H9 (cell line): ENCODE measurements at regions not wholly inside any gene's neighbourhood (a gene's known extent, or its start where the extent isn't known, plus 50 kb on each side); places are given as distances from the start of the nearest gene placed in this dataset.

Source experiments
- DNase-seq: peaks from one replicate; pipeline ENCODE4 v3.0.0-alpha.2; 2017
- H2AFZ ChIP-seq: one replicate; pipeline ENCODE4 v1.6.1; 2013; ENCODE audit warnings: mild to moderate bottlenecking, low read length, control low read depth, moderate library complexity
- H2AK5ac ChIP-seq: 2 replicates; pipeline ENCODE4 v1.6.1; 2013; ENCODE audit warnings: low read length, control low read depth, mixed read lengths; ENCODE audit not compliant: insufficient read length
- H2BK120ac ChIP-seq: one replicate; pipeline ENCODE4 v1.6.1; 2013; ENCODE audit warnings: low read depth, mild to moderate bottlenecking, low read length, control low read depth, inconsistent platforms; ENCODE audit not compliant: poor library complexity, severe bottlenecking
- H2BK12ac ChIP-seq: 2 replicates; pipeline ENCODE4 v1.6.1; 2013; ENCODE audit warnings: low read length, control low read depth, mixed read lengths, low read depth; ENCODE audit not compliant: insufficient read length
- H2BK15ac ChIP-seq: 2 replicates; pipeline ENCODE4 v1.6.1; 2013; ENCODE audit warnings: low read depth, low read length, control low read depth
- H2BK20ac ChIP-seq: one replicate; pipeline ENCODE4 v1.6.1; 2013; ENCODE audit warnings: low read depth, mild to moderate bottlenecking, low read length, control low read depth, inconsistent platforms; ENCODE audit not compliant: poor library complexity, severe bottlenecking
- H2BK5ac ChIP-seq: 2 replicates; pipeline ENCODE4 v1.6.1; 2013; ENCODE audit warnings: low read length, control low read depth, mixed read lengths; ENCODE audit not compliant: insufficient read length
- H3K14ac ChIP-seq: 2 replicates; pipeline ENCODE4 v1.6.1; 2013; ENCODE audit warnings: low read length, control low read depth; ENCODE audit not compliant: insufficient read depth
- H3K18ac ChIP-seq: 2 replicates; pipeline ENCODE4 v1.6.1; 2013; ENCODE audit warnings: low read depth, mild to moderate bottlenecking, mixed read lengths, low read length, control low read depth; ENCODE audit not compliant: insufficient read length
- H3K23ac ChIP-seq: 2 replicates; pipeline ENCODE4 v1.6.1; 2013; ENCODE audit warnings: low read length, control low read depth, mixed read lengths, low read depth; ENCODE audit not compliant: insufficient read length
- H3K23me2 ChIP-seq: 2 replicates; pipeline ENCODE4 v1.6.1; 2013; ENCODE audit warnings: low read depth, mild to moderate bottlenecking, mixed read lengths, low read length, control low read depth; ENCODE audit not compliant: insufficient read length, poor library complexity, severe bottlenecking
- H3K27ac ChIP-seq: 2 replicates; pipeline ENCODE4 v1.5.1; 2013; ENCODE audit warnings: low read length, control low read depth, mixed read lengths, low read depth; ENCODE audit not compliant: insufficient read length
- H3K27me3 ChIP-seq: 2 replicates; pipeline ENCODE4 v1.6.1; 2013; ENCODE audit warnings: low read length, control low read depth, inconsistent platforms; ENCODE audit not compliant: insufficient read depth
- H3K4ac ChIP-seq: 2 replicates; pipeline ENCODE4 v1.6.1; 2013; ENCODE audit warnings: low read depth, mild to moderate bottlenecking, control low read depth, inconsistent platforms, low read length, moderate library complexity
- H3K4me1 ChIP-seq: 2 replicates; pipeline ENCODE4 v1.6.1; 2013; ENCODE audit warnings: low read length, control low read depth, inconsistent platforms; ENCODE audit not compliant: insufficient read depth
- H3K4me2 ChIP-seq: 2 replicates; pipeline ENCODE4 v1.6.1; 2013; ENCODE audit warnings: low read length, control low read depth, mixed read lengths; ENCODE audit not compliant: insufficient read length, insufficient read depth
- H3K56ac ChIP-seq: 2 replicates; pipeline ENCODE4 v1.6.1; 2013; ENCODE audit warnings: low read depth, mild to moderate bottlenecking, mixed read lengths, low read length, control low read depth; ENCODE audit not compliant: insufficient read length
- H3K79me1 ChIP-seq: 2 replicates; pipeline ENCODE4 v1.6.1; 2013; ENCODE audit warnings: low read depth, mild to moderate bottlenecking, moderate library complexity, low read length, control low read depth, inconsistent platforms; ENCODE audit not compliant: insufficient read depth, poor library complexity, severe bottlenecking
- H3K79me2 ChIP-seq: 2 replicates; pipeline ENCODE4 v1.6.1; 2013; ENCODE audit warnings: low read length, control low read depth, inconsistent platforms; ENCODE audit not compliant: insufficient read depth
- H3K9ac ChIP-seq: 2 replicates; pipeline ENCODE4 v1.6.1; 2013; ENCODE audit warnings: low read length, control low read depth, mixed read lengths; ENCODE audit not compliant: insufficient read length; ENCODE audit errors: extremely low read depth
- H3K9me3 ChIP-seq: one replicate; pipeline ENCODE4 v1.6.1; 2013; ENCODE audit warnings: low read depth, low read length, inconsistent platforms; ENCODE audit not compliant: control insufficient read depth
- H3T11ph ChIP-seq: one replicate; pipeline ENCODE4 v1.6.1; 2013; ENCODE audit warnings: mild to moderate bottlenecking, low read length, control low read depth, inconsistent platforms
- H4K20me1 ChIP-seq: one replicate; pipeline ENCODE4 v1.6.1; 2013; ENCODE audit not compliant: control insufficient read depth, insufficient read length, insufficient read depth
- H4K5ac ChIP-seq: 2 replicates; pipeline ENCODE4 v1.6.1; 2013; ENCODE audit warnings: low read depth, mild to moderate bottlenecking, mixed read lengths, low read length, control low read depth; ENCODE audit not compliant: insufficient read length
- H4K8ac ChIP-seq: replicated peaks from 2 replicates; pipeline ENCODE4 v1.6.1; 2013; ENCODE audit warnings: low read length, control low read depth, mixed read lengths, low read depth; ENCODE audit not compliant: insufficient read length
- H4K91ac ChIP-seq: 2 replicates; pipeline ENCODE4 v1.6.1; 2013; ENCODE audit warnings: low read depth, mild to moderate bottlenecking, moderate library complexity, mixed read lengths, low read length, control low read depth; ENCODE audit not compliant: insufficient read length
- H3K27ac Mint-ChIP-seq, 3 experiments: 2 replicates in 2 of 3; 3 replicates in 1 of 3; pipeline ENCODE4 v1.8.0; 2020 to 2021; ENCODE audit warnings: mixed read lengths in 3 of 3, mild to moderate bottlenecking in 1 of 3, moderate library complexity in 1 of 3
- H3K27me3 Mint-ChIP-seq: 2 replicates; pipeline ENCODE4 v1.8.0; 2021; ENCODE audit warnings: low read depth, mild to moderate bottlenecking, moderate library complexity, mixed read lengths
- H3K36me3 Mint-ChIP-seq, 3 experiments: 2 replicates in 2 of 3; 3 replicates in 1 of 3; pipeline ENCODE4 v1.8.0; 2020 to 2021; ENCODE audit warnings: low read depth in 3 of 3, mixed read lengths in 3 of 3; ENCODE audit not compliant: insufficient read depth in 1 of 3
- H3K4me1 Mint-ChIP-seq, 2 experiments: 2 replicates each; pipeline ENCODE4 v1.8.0; 2020; ENCODE audit warnings: mixed read lengths in 2 of 2
- H3K4me3 Mint-ChIP-seq, 2 experiments: 2 replicates in 1 of 2; 3 replicates in 1 of 2; pipeline ENCODE4 v1.8.0; 2020 to 2021; ENCODE audit warnings: mild to moderate bottlenecking in 2 of 2, mixed read lengths in 2 of 2, moderate library complexity in 1 of 2
- H3K9me3 Mint-ChIP-seq, 2 experiments: 2 replicates in 1 of 2; 3 replicates in 1 of 2; pipeline ENCODE4 v1.8.0; 2020; ENCODE audit warnings: mild to moderate bottlenecking in 2 of 2, mixed read lengths in 2 of 2, moderate library complexity in 1 of 2
- WGBS: extraction: QIAGEN DNeasy Blood & Tissue Kit; methylation state at CpG from one replicate; pipeline ENCODE4 v1.1.7; 2013; ENCODE audit warnings: missing lambda C conversion rate, low lambda C conversion rate, mixed read lengths; ENCODE audit not compliant: insufficient read length; ENCODE audit errors: extremely low coverage; 5-methylcytosine and 5-hydroxymethylcytosine counted together
- TF ChIP-seq, protein P1 (sequence below): fragments of 200-600 bp; sonication (generic); conservative IDR thresholded peaks from 3 replicates; pipeline ENCODE4 v1.8.0; 2021; ENCODE audit warnings: antibody characterized with exemption, mild to moderate bottlenecking

DNA sequence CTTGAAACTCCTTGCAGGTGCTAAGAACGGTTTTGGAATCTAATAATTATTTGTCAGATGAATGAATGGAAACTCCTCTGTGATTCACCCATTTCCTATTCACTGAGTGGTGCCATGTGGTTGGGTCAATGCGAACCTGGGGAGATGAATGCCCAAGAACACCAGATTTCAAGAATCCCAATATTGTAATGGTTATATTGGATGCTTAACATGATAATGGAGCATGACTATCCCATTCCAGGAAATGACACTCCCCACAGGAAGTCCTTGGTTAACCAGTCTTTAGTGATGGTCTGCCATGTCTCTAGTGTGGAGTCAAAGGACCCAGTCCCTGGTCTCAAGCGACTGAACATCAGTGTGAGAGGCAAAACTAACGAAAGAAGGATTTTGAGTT lies 67.9 kb upstream of the ST3GAL5 start:
- WGBS, result no CpG with 5 or more reads among the region's 4 CpGs

More for the DNA sequence above, 67.9 kb upstream of the ST3GAL5 start:
- H3K27ac ChIP-seq, result no peak overlapping the region
- no peak overlapping the region for H3K18ac ChIP-seq
- H2AK5ac ChIP-seq, result no peak overlapping the region
- Mint-ChIP-seq H3K9me3 (no peaks in the 10 kb centered on the region), H3K27me3 (peaks cover 3% of the 10 kb centered on the region; the same call in 1 of the 2 replicates), H3K4me1 (peaks cover 13 to 17% of the 10 kb centered on the region in 2 experiments), H3K36me3 (no peaks in the 10 kb centered on the region), H3K4me3 (no peak overlapping the region), H3K27ac (peak overlapping the region in 2 of 3 experiments; percentile 12 to 54; a peak in 1 of 7 replicates)
- H4K8ac ChIP-seq, result no peak overlapping the region
- no peak overlapping the region for H3K56ac ChIP-seq
- no peak for DNase-seq
- no peaks in the 10 kb centered on the region for H3K9me3 ChIP-seq
- H3T11ph ChIP-seq, result no peak overlapping the region
- H3K9ac ChIP-seq, result no peak overlapping the region
- H2BK20ac ChIP-seq, result no peak overlapping the region
- H3K14ac ChIP-seq, result no peak overlapping the region
- no peak overlapping the region for H2BK12ac ChIP-seq
- no peaks in the 10 kb centered on the region for H4K20me1 ChIP-seq
- H2BK5ac ChIP-seq, result no peak overlapping the region
- no peaks in the 10 kb centered on the region for H3K79me2 ChIP-seq
- H3K27me3 ChIP-seq, result no peaks in the 10 kb centered on the region; the same call in 1 of the 2 replicates
- no peak overlapping the region for H4K91ac ChIP-seq
- H3K79me1 ChIP-seq, result no peaks in the 10 kb centered on the region
- H3K23ac ChIP-seq, result no peak overlapping the region
- no peak overlapping the region for H2AFZ ChIP-seq
- H3K4me1 ChIP-seq, result peaks cover 4% of the 10 kb centered on the region; the same call in 1 of the 2 replicates
- H3K23me2 ChIP-seq, result no peaks in the 10 kb centered on the region
- H3K4ac ChIP-seq, result no peak overlapping the region
- H2BK15ac ChIP-seq, result no peak overlapping the region
- H4K5ac ChIP-seq, result no peak overlapping the region
- H3K4me2 ChIP-seq, result no peak overlapping the region
- TF ChIP-seq, protein P1, sequence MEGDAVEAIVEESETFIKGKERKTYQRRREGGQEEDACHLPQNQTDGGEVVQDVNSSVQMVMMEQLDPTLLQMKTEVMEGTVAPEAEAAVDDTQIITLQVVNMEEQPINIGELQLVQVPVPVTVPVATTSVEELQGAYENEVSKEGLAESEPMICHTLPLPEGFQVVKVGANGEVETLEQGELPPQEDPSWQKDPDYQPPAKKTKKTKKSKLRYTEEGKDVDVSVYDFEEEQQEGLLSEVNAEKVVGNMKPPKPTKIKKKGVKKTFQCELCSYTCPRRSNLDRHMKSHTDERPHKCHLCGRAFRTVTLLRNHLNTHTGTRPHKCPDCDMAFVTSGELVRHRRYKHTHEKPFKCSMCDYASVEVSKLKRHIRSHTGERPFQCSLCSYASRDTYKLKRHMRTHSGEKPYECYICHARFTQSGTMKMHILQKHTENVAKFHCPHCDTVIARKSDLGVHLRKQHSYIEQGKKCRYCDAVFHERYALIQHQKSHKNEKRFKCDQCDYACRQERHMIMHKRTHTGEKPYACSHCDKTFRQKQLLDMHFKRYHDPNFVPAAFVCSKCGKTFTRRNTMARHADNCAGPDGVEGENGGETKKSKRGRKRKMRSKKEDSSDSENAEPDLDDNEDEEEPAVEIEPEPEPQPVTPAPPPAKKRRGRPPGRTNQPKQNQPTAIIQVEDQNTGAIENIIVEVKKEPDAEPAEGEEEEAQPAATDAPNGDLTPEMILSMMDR, result no peak
- no peak overlapping the region for H2BK120ac ChIP-seq
